Upper lobe of right lung (tissue), 1 donor: ENCODE measurements at regions not wholly inside any gene's neighbourhood (a gene's known extent, or its start where the extent isn't known, plus 50 kb on each side); places are given as distances from the start of the nearest gene placed in this dataset.

ENCODE experiments used
- ATAC-seq: fragments of 200-7000 bp; cut with Tn5 transposase; one replicate; pipeline ENCODE4 v1.9.1; 2020; ENCODE audit warnings: mild to moderate bottlenecking, moderate library complexity
- DNase-seq: peaks from one replicate; pipeline ENCODE4 v3.0.0-alpha.2; 2020
- H3K27ac ChIP-seq: fragments of 200-600 bp; one replicate; pipeline ENCODE4 v1.8.0; 2022
- H3K27me3 ChIP-seq: fragments of 200-600 bp; one replicate; pipeline ENCODE4 v1.8.0; 2022; ENCODE audit warnings: mild to moderate bottlenecking
- H3K36me3 ChIP-seq: fragments of 200-600 bp; one replicate; pipeline ENCODE4 v1.8.0; 2022
- H3K4me1 ChIP-seq: fragments of 200-600 bp; one replicate; pipeline ENCODE4 v1.8.0; 2022
- H3K4me3 ChIP-seq: fragments of 200-600 bp; one replicate; pipeline ENCODE4 v1.8.0; 2022; ENCODE audit warnings: mild to moderate bottlenecking
- H3K9me3 ChIP-seq: fragments of 200-600 bp; one replicate; pipeline ENCODE4 v1.8.0; 2022
- intact Hi-C: fragments of 100-400 bp; cut with DNase I; formaldehyde crosslinking; loops from one replicate; pipeline ENCODE4 v1.11.0; 2022
- TF ChIP-seq, protein P1 (sequence below): fragments of 200-600 bp; IDR thresholded peaks from one replicate; pipeline ENCODE4 v1.8.0; 2022; ENCODE audit warnings: antibody characterized with exemption
- donor health status: DM: no; HTN: yes; CAD: no; lungs with severe emphysema.

DNA sequence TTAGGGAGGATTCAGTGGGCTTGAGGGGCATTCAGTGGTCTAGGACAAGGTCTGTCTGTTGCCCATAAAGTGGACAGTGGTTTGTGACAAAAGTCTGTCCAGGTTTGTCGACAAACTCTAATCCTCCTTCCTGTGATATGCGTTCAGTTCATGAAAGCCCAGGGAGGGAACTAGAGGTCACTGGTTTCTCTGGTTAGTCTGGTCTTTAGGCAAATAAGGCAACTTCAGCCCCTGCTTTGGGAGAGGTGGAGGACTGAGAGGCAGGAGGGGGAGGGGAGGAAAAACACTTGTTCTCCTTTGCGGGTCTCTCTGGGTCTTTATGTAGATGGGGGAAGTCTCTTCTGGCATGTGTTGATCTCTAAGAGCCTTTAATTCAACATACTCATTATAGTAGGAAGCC is 235.1 kb upstream of the PWP1 start:
- no peak for DNase-seq

DNA sequence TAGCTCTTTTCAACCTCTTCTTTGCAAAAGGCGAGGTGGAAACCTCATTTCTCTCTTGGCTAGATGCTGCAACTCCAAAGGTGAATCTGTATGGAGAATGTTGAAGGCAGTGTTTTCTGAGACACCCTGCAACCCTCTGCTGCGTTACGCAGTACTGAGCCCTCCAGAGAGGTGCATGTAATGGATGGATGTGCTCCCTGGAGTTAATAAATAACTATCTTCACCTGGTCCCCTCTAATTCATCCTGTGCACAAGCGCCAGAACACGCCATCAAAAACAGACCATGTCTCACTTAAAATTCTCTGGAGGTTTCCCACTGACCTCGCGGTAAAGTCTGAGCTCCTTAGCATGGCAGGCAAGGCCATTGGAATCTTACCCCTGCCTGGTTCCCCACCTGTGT is 234.4 kb upstream of the PWP1 start:
- intact Hi-C loops = no loop called here
- no peak for ATAC-seq
- TF ChIP-seq, protein P1, sequence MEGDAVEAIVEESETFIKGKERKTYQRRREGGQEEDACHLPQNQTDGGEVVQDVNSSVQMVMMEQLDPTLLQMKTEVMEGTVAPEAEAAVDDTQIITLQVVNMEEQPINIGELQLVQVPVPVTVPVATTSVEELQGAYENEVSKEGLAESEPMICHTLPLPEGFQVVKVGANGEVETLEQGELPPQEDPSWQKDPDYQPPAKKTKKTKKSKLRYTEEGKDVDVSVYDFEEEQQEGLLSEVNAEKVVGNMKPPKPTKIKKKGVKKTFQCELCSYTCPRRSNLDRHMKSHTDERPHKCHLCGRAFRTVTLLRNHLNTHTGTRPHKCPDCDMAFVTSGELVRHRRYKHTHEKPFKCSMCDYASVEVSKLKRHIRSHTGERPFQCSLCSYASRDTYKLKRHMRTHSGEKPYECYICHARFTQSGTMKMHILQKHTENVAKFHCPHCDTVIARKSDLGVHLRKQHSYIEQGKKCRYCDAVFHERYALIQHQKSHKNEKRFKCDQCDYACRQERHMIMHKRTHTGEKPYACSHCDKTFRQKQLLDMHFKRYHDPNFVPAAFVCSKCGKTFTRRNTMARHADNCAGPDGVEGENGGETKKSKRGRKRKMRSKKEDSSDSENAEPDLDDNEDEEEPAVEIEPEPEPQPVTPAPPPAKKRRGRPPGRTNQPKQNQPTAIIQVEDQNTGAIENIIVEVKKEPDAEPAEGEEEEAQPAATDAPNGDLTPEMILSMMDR = no peak
- no peaks in the 10 kb centered on the region for H3K4me1 ChIP-seq
- H3K27me3 ChIP-seq = no peaks in the 10 kb centered on the region
- no peaks in the 10 kb centered on the region for H3K9me3 ChIP-seq
- no peak for DNase-seq
- no peaks in the 10 kb centered on the region for H3K36me3 ChIP-seq
- no peak overlapping the region for H3K27ac ChIP-seq
- H3K4me3 ChIP-seq = no peak overlapping the region

More for the DNA sequence above, 235.1 kb upstream of the PWP1 start:
- no peak overlapping the region for H3K4me3 ChIP-seq
- no peaks in the 10 kb centered on the region for H3K27me3 ChIP-seq
- H3K9me3 ChIP-seq = no peaks in the 10 kb centered on the region
- intact Hi-C loops = no loop called here
- no peak overlapping the region for H3K27ac ChIP-seq
- no peaks in the 10 kb centered on the region for H3K4me1 ChIP-seq
- TF ChIP-seq, protein P1 = no peak
- ATAC-seq = no peak
- no peaks in the 10 kb centered on the region for H3K36me3 ChIP-seq

DNA sequence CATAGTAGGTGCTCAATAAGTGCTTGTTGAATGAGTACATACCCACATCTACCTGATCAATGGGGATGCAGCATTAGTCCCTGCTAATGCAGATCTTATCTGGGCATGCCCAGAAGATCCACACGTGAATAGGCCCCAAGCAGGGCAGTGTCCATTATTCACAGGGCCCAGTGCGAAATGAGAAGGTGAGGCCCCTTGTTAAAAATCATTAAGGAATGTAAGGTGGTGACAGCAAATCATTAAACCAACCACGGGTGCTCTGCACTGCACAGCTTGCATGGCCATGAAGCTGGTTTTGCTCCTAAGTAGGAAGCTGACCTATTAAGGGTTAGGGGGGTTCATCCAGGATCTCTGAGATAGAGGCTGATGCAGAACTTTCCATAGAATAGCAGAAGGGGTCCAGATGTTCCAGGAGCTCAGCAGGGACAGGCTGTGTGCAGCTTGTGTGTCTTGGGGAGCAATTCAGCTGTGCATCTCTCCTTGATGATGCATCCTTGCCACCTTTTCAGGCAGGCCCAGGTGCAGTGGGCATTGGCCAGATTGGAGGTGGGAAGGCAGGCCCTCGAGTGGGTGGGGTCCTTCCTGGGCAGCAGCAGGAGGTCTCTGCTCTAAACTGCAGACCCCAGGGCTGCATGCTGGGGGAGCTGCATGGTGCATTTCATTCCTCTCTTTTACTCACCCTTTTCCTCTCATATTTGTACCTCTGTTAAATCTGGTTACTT is 231.3 kb upstream of the PWP1 start:
- DNase-seq = no peak
- H3K4me3 ChIP-seq = no peak overlapping the region
- H3K36me3 ChIP-seq = no peaks in the 10 kb centered on the region
- no peak for ATAC-seq
- H3K9me3 ChIP-seq = no peaks in the 10 kb centered on the region
- H3K4me1 ChIP-seq = no peaks in the 10 kb centered on the region
- no peak overlapping the region for H3K27ac ChIP-seq
- H3K27me3 ChIP-seq = no peaks in the 10 kb centered on the region
- TF ChIP-seq, protein P1 = no peak
- intact Hi-C loops = no loop called here

DNA sequence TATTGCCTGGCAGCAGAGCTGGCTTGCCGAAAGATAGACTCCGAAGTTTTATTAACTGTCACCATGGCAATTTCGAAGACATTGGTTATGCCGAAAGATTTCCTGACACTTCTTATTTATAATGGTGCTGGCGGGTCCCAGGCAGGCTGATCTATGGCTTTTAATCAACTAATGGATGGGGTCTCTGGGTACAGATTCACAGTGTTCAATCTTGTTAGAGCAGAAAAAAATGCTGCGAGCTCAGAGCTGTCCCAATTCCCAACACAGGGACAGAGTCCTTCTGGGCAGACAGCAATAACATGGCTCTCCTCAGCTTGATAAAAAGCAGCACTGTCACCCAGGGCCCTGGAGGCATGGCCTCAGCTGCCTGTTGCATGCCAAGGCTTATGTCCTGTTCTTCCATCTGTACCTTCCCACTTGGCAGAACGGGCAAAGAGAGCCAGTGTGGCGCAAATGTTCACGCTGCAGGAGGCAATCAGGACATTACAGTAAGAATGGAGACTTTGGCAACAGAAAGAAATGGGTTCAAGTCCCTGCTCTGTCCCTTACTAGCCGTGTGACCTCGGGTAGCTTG is 228.2 kb upstream of the PWP1 start:
- intact Hi-C loops = no loop called here
- TF ChIP-seq, protein P1 = no peak
- ATAC-seq (no peak), DNase-seq (no peak)
- H3K4me3 ChIP-seq = no peak overlapping the region
- H3K4me1 ChIP-seq = no peaks in the 10 kb centered on the region
- no peaks in the 10 kb centered on the region for H3K9me3 ChIP-seq
- no peak overlapping the region for H3K27ac ChIP-seq
- no peaks in the 10 kb centered on the region for H3K27me3 ChIP-seq
- H3K36me3 ChIP-seq = no peaks in the 10 kb centered on the region

DNA sequence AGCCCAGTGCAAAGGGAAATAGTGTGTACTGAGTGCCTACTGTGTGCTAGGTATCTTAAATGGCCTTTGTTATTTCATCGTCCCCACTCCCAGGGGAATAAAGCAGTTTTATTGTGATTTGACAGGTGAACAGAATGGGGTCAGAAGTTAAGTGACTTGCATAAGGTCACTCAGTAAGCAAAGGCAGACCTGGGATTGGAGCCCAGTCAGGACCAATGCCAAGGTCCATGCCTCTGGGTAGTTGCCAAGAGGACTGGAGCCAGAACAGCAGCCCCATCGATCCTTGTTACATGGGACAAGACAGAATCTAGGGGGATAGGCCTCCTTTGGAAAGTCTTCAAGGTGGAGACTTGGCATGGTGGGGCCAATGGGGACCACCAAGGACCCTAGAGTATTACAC is 227.4 kb upstream of the PWP1 start:
- H3K9me3 ChIP-seq = no peaks in the 10 kb centered on the region
- no peaks in the 10 kb centered on the region for H3K27me3 ChIP-seq
- H3K36me3 ChIP-seq = no peaks in the 10 kb centered on the region
- intact Hi-C loops = no loop called here
- no peaks in the 10 kb centered on the region for H3K4me1 ChIP-seq
- no peak for ATAC-seq
- no peak for DNase-seq
- no peak overlapping the region for H3K27ac ChIP-seq
- no peak overlapping the region for H3K4me3 ChIP-seq
- TF ChIP-seq, protein P1 = no peak
